ENCODE measurements at regions not wholly inside any gene's neighbourhood (a gene's known extent, or its start where the extent isn't known, plus 50 kb on each side); places are given as distances from the start of the nearest gene placed in this dataset.

- TF ChIP-seq CTCF (IDR thresholded peaks at IDR 0.05) = no peak
- no peak for TF ChIP-seq POLR2AphosphoS5 (IDR thresholded peaks at IDR 0.05; ENCODE audit: low read depth, low read length)
- TF ChIP-seq REST (IDR thresholded peaks at IDR 0.05; ENCODE audit: insufficient read depth in 1 of 2, low read depth in 2 of 2, low read length in 1 of 2) = no peak
- no peak for TF ChIP-seq SIN3A (IDR thresholded peaks at IDR 0.05; ENCODE audit: borderline replicate concordance, insufficient read depth, low read depth, low read length)
- no peak for TF ChIP-seq TCF7L2 (IDR thresholded peaks at IDR 0.05; ENCODE audit: low read depth, low read length)
Measured at GRCh38 chr9:10773136-10773535, 160.3 kb upstream of the PTPRD start.

All from Panc1 (cell line).